Osteocyte (in vitro differentiated cells): ENCODE measurements at regions not wholly inside any gene's neighbourhood (a gene's known extent, or its start where the extent isn't known, plus 50 kb on each side); places are given as distances from the start of the nearest gene placed in this dataset.
A peak's percentile ranks its signal among the peaks of the same experiment; 100 is the strongest.

Experiments
- DNase-seq: peaks from one replicate; pipeline ENCODE4 v3.0.0; 2021; ENCODE audit warnings: mixed read lengths; ENCODE audit not compliant: unreplicated experiment; ENCODE audit errors: extremely low spot score
- H3K27ac Mint-ChIP-seq: one replicate; pipeline ENCODE4 v1.8.0; 2021; ENCODE audit warnings: mild to moderate bottlenecking, mixed read lengths; ENCODE audit not compliant: unreplicated experiment
- H3K27me3 Mint-ChIP-seq: one replicate; pipeline ENCODE4 v1.8.0; 2021; ENCODE audit warnings: mixed read lengths; ENCODE audit not compliant: unreplicated experiment
- H3K36me3 Mint-ChIP-seq: one replicate; pipeline ENCODE4 v1.8.0; 2021; ENCODE audit warnings: mixed read lengths; ENCODE audit not compliant: unreplicated experiment
- H3K4me1 Mint-ChIP-seq: one replicate; pipeline ENCODE4 v1.8.0; 2021; ENCODE audit warnings: mixed read lengths; ENCODE audit not compliant: unreplicated experiment
- H3K4me3 Mint-ChIP-seq: one replicate; pipeline ENCODE4 v1.8.0; 2021; ENCODE audit warnings: mild to moderate bottlenecking, moderate library complexity, mixed read lengths; ENCODE audit not compliant: unreplicated experiment
- H3K9me3 Mint-ChIP-seq: one replicate; pipeline ENCODE4 v1.8.0; 2021; ENCODE audit warnings: mixed read lengths; ENCODE audit not compliant: unreplicated experiment
- CTCF ChIP-seq: fragments of 200-600 bp; sonication (generic); IDR thresholded peaks from 2 replicates; pipeline ENCODE4 v1.5.0; 2021; ENCODE audit warnings: antibody characterized with exemption, mild to moderate bottlenecking, moderate library complexity

GRCh38 chr6:118735320-118735719, 83.9 kb upstream of the CEP85L start:
- Mint-ChIP-seq H3K4me1 (no peaks in the 10 kb centered on the region), H3K9me3 (no peaks in the 10 kb centered on the region), H3K36me3 (no peaks in the 10 kb centered on the region), H3K27me3 (peaks cover 31% of the 10 kb centered on the region), H3K27ac (no peak overlapping the region), H3K4me3 (no peak overlapping the region)
- DNase-seq: no peak
- peak; percentile 40 for TF ChIP-seq CTCF

- no peaks in the 10 kb centered on the region for H3K36me3 Mint-ChIP-seq
- H3K9me3 Mint-ChIP-seq: no peaks in the 10 kb centered on the region
- H3K27ac Mint-ChIP-seq: no peak overlapping the region
- no peak for TF ChIP-seq CTCF
- H3K27me3 Mint-ChIP-seq: peaks cover 4% of the 10 kb centered on the region
- no peaks in the 10 kb centered on the region for H3K4me1 Mint-ChIP-seq
- no peak overlapping the region for H3K4me3 Mint-ChIP-seq
- DNase-seq: no peak
Observed at GRCh38 chr6:118725944-118726343, 74.6 kb upstream of the CEP85L start.

GRCh38 chr6:118724211-118724610, 72.8 kb upstream of the CEP85L start:
- Mint-ChIP-seq H3K27ac (no peak overlapping the region), H3K9me3 (no peaks in the 10 kb centered on the region), H3K36me3 (no peaks in the 10 kb centered on the region), H3K27me3 (peaks cover 4% of the 10 kb centered on the region), H3K4me3 (no peak overlapping the region), H3K4me1 (peaks cover 4% of the 10 kb centered on the region)
- DNase-seq: no peak
- no peak for TF ChIP-seq CTCF

GRCh38 chr6:118722829-118723813, 71.7 kb upstream of the CEP85L start:
- no peaks in the 10 kb centered on the region for H3K36me3 Mint-ChIP-seq
- no peak for DNase-seq
- no peak overlapping the region for H3K27ac Mint-ChIP-seq
- no peak overlapping the region for H3K4me3 Mint-ChIP-seq
- no peaks in the 10 kb centered on the region for H3K27me3 Mint-ChIP-seq
- H3K4me1 Mint-ChIP-seq: peaks cover 6% of the 10 kb centered on the region
- H3K9me3 Mint-ChIP-seq: no peaks in the 10 kb centered on the region
- no peak for TF ChIP-seq CTCF

GRCh38 chr6:118720125-118720473, 68.7 kb upstream of the CEP85L start:
- Mint-ChIP-seq H3K4me1 (peaks cover 6% of the 10 kb centered on the region), H3K9me3 (no peaks in the 10 kb centered on the region), H3K36me3 (no peaks in the 10 kb centered on the region), H3K27me3 (no peaks in the 10 kb centered on the region), H3K27ac (no peak overlapping the region), H3K4me3 (no peak overlapping the region)
- DNase-seq: no peak
- TF ChIP-seq CTCF: no peak
